HCEC 1CT (cell line): ENCODE measurements at regions not wholly inside any gene's neighbourhood (a gene's known extent, or its start where the extent isn't known, plus 50 kb on each side); places are given as distances from the start of the nearest gene placed in this dataset.
A peak's percentile ranks its signal among the peaks of the same experiment; 100 is the strongest.
"Not testable (repeated sequence)": the region's sequence is repeated elsewhere in the genome, so short reads cannot be mapped to it uniquely, and the experiment has no call there.

ENCODE experiments used
- DNase-seq: peaks from one replicate; pipeline ENCODE4 v3.0.0-alpha.2; 2017

- not testable (repeated sequence) for DNase-seq
Observed at GRCh38 chr16:29127806-29128420, 143.1 kb downstream of the LAT start.

- DNase-seq: no peak
Observed at GRCh38 chr16:29126616-29127015, 141.8 kb downstream of the LAT start.

- DNase-seq: no peak
Observed at GRCh38 chr16:29126057-29126494, 141.2 kb downstream of the LAT start.

GRCh38 chr16:29124828-29125227 lies 140.0 kb downstream of the LAT start:
- no peak for DNase-seq

GRCh38 chr16:29124162-29124561 lies 139.3 kb downstream of the LAT start:
- DNase-seq: not testable (repeated sequence)

GRCh38 chr16:29120680-29121079 lies 135.8 kb downstream of the LAT start:
- DNase-seq: not testable (repeated sequence)

GRCh38 chr16:29118301-29118957 lies 133.6 kb downstream of the LAT start:
- not testable (repeated sequence) for DNase-seq

- DNase-seq: no peak
Observed at GRCh38 chr16:29117631-29118030, 132.8 kb downstream of the LAT start.

GRCh38 chr16:29116980-29117379 lies 132.1 kb downstream of the LAT start:
- no peak for DNase-seq

- DNase-seq: not testable (repeated sequence)
Observed at GRCh38 chr16:29116207-29116606, 131.4 kb downstream of the LAT start.

GRCh38 chr16:29115802-29116141 lies 130.9 kb downstream of the LAT start:
- peak; percentile 2 for DNase-seq

- DNase-seq: peak; percentile 11
Observed at GRCh38 chr16:29114989-29115801, 130.3 kb downstream of the LAT start.

- no peak for DNase-seq
Observed at GRCh38 chr16:29114574-29114973, 129.7 kb downstream of the LAT start.

- not testable (repeated sequence) for DNase-seq
Observed at GRCh38 chr16:29113446-29113845, 128.6 kb downstream of the LAT start.

- DNase-seq: no peak
Observed at GRCh38 chr16:29112755-29113347, 128.0 kb downstream of the LAT start.

- DNase-seq: not testable (repeated sequence)
Observed at GRCh38 chr16:29111901-29112680, 127.2 kb downstream of the LAT start.

- no peak for DNase-seq
Observed at GRCh38 chr16:29111421-29111820, 126.6 kb downstream of the LAT start.

GRCh38 chr16:29108625-29109169 lies 123.8 kb downstream of the LAT start:
- not testable (repeated sequence) for DNase-seq

- no peak for DNase-seq
Observed at GRCh38 chr16:29107299-29107698, 122.4 kb downstream of the LAT start.

GRCh38 chr16:29106259-29106908 lies 121.5 kb downstream of the LAT start:
- DNase-seq: not testable (repeated sequence)

GRCh38 chr16:29104600-29104999 lies 119.7 kb downstream of the LAT start:
- not testable (repeated sequence) for DNase-seq

- DNase-seq: not testable (repeated sequence)
Observed at GRCh38 chr16:29097965-29098364, 113.1 kb downstream of the LAT start.
